Kasumi-1 (cell line): ENCODE measurements at regions not wholly inside any gene's neighbourhood (a gene's known extent, or its start where the extent isn't known, plus 50 kb on each side); places are given as distances from the start of the nearest gene placed in this dataset.
"Not testable (repeated sequence)": the region's sequence is repeated elsewhere in the genome, so short reads cannot be mapped to it uniquely, and the experiment has no call there.

Experiments used
- DNase-seq, 2 experiments: peaks; one replicate each; lab custom pipeline; 2025; lab: John Stamatoyannopoulos, UW

DNA sequence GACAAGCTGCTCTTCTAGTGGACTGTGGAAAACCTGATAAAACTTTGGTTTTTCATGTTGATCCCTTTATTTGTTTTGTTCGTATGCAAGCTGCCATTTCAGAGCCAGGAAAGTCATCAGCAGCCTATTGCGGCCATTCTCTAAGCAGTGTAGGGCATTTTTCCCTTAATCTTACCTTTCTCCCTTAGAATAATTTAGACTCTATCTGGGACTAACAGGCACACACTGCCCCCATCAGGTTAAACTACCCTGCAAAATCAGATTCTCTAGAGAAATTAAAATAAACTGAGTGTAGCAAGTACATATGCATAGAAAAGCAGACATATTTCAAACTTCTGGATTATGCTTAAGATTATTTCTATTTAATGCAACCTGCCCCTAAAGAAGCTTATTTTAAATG lies 347.5 kb downstream of the METTL4 start:
- DNase-seq = peak; percentile 50 to 54

DNA sequence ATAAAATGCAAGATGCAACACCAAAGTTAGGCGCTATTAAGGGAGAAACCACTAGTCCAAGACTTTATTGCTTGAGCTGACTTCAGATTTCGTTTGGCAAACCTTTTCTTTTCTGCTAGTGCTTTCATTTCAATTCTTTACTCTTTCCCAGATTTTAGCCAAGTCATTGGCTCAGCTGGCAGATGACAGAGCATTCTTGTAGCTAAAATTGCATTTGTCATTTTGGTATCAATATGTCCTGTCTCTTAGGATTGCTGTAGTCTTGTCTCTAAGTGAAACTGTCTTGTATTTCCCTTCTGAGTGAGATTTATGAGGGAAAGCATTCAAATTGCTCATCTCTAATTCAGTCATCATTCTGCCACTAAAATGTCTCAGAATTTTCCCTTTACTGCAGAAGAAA lies 335.1 kb downstream of the METTL4 start:
- no peak for DNase-seq

DNA sequence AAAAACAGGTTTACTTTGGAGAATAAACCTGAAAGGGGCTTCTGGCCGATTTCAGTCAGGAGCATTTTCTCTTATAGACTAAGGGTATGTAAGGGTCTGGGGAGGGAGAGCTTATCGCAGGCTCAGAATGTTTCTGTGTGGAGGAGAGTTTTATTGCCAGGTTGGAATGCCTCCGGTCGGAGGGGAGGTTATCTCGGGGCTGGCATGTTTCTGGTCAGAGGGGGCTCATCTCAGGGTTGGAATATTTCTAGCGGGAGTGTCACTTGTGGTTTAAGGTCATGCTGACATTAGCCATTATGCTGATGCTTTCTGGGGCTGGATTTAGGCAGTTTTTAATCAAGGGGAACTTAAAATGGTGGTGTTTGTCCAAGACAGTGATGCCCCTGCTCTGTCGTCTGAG lies 333.6 kb downstream of the METTL4 start:
- no peak for DNase-seq

DNA sequence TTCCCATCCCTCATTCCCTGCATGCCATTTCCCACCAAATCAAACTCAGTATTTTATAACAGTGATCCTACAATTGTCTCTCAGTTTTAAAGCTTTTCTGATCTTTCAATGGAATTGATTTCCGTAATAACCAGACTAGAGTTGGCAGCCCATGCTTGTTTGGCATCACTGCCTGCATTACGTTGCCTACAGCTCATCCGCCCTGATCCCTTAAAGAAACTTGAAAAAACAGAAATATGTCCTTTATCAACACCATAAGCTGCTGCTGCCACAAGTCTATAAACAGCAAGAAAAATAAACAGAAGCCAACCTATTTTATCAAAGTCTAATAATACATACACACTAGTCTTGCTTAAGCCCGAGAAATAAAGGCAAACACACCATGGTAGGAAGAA lies 331.0 kb downstream of the METTL4 start:
- no peak for DNase-seq

DNA sequence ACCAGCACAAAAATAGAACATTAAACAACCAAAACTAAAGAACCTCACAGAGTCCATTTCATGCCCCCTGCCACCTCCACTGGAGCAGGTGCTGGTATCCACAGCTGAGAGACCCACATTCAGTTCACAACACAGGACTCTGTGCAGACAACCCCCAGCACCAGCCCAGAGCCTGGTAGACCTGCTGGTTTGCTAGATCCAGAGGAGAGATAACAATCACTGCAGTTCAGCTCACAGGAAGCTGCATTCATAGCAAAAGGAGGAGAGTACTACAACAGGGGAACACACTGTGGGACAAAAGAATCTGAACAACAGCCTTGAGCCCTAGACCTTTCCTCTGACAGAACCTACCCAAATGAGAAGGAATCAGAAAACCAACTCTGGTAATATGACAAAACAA lies 326.7 kb downstream of the METTL4 start:
- DNase-seq = no peak

DNA sequence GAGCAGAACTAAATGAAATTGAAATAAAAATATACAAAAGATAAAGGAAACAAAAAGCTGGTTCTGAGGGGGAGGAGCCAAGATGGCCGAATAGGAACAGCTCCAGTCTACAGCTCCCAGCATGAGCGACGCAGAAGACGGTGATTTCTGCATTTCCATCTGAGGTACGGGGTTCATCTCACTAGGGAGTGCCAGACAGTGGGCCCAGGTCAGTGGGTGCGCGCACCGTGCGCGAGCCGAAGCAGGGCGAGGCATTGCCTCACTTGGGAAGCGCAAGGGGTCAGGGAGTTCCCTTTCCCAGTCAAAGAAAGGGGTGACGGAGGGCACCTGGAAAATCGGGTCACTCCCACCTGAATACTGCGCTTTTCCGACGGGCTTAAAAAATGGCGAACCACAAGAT lies 324.2 kb downstream of the METTL4 start:
- DNase-seq = not testable (repeated sequence)

DNA sequence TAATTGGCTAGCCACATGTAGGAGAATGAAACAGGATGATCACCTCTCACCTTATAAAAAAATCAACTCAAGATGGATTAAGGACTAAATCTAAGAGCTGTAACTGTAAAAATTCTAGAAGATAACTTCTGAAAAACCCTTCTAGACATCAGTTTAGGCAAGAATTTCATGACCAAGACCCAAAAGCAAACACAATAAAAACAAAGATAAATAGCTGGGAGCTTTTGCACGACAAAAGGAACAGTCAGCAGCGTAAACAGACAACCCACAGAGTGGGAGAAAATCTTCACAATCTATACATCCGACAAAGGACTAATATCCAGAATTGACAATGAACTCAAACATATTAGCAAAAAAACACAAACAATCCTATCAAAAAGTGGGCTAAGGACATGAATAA lies 316.3 kb downstream of the METTL4 start:
- DNase-seq = no peak

DNA sequence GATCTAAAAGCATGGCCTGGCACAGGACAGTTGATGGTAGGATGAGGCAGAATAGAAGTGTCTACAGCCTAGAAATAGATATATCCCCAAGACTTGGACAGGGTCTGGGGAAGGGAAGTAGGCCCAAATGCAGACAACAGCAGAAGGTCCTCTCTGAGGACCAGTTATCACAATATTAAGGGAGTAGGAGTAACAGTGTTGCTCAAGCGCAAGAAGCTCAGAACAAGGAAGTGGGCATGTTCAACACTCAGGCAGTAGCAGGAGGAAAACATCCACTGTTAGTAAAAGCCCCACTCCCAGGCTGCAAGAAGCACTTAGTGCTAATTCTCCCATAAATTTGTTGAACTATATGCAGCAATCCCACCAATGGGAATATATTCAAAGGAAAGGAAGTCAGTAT lies 314.7 kb downstream of the METTL4 start:
- peak; percentile 17 to 30 for DNase-seq

DNA sequence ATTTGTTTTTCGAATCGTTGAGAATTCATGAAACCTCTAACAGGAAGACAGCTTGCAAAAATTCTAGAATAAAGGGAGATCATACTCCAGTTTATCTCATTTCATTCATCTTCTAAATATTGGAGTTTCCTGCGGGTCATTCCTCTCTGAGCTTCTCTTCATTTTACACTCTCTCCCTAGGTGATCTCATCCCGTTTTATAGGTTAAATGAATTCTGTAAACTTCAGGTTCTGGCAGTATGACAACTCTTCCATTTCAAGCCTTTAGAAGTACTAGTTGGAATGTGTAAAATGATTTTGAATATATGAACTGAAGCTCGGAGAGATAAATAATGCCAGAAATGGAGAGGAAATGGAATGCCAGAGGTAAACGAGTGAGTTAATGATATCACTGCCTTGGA lies 312.4 kb downstream of the METTL4 start:
- no peak for DNase-seq

DNA sequence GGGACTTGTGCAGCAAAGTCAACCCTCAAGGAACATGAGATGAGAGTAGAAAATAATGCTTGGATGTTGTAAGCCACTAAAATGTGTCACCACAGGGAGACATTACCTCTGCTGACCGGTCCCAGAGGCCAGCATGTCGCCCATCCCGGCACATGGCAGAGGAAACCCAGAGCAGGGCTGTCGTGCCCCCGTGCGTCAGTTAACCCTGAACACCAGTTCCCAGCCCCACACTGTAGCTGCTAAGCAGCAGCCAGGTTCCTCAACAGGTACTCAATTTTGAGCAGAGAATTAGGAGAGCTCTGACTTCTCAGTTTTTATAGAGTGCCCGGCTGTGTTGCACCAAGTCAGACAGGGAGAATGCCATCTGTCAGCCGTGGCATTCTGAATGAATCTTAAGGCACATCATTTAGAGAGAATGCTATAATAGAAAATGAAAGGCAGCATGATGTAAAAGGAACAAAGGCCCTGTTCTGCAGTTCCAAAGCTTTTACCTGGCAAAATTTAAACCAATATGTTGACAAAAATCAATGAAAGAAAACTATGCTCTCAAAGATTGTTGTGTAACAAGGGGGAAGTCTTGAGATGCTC lies 307.9 kb downstream of the METTL4 start:
- no peak for DNase-seq

DNA sequence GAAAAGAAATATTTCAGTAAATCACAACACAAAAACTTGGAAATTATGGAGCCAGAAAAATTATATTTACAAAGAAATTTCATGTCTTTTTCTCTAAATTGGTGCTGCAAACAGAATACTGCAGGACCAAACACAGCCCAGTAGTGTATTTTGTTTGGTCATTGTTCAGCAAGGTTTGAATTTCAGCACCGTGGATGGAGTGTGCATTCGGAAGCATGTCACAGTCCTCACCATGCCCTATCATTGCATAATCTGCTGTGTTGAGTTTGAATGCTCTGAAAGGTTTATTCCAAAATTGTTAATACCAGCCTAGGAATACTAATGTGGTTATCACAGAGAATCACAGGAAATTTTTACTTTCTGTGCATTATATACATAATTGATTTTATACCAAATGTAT lies 296.7 kb downstream of the METTL4 start:
- no peak for DNase-seq

DNA sequence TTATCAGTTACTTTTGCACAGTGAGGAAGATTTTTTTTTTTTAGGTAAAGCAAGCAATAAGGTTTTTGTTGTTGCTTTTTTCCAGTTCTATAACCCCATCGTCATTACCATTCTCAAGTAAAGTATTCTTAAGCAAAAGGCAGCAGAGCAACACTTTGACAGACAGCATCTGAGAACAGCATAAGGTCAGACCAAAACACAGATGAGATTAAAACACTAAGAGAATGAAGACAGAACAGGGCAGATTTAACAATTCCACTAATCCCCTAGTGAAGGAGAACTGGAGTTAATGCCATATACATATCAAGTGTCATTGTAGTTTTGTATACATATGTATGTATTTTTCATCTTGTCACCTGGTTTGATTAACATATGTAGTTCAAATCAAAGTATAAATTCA lies 290.2 kb downstream of the METTL4 start:
- DNase-seq = no peak

DNA sequence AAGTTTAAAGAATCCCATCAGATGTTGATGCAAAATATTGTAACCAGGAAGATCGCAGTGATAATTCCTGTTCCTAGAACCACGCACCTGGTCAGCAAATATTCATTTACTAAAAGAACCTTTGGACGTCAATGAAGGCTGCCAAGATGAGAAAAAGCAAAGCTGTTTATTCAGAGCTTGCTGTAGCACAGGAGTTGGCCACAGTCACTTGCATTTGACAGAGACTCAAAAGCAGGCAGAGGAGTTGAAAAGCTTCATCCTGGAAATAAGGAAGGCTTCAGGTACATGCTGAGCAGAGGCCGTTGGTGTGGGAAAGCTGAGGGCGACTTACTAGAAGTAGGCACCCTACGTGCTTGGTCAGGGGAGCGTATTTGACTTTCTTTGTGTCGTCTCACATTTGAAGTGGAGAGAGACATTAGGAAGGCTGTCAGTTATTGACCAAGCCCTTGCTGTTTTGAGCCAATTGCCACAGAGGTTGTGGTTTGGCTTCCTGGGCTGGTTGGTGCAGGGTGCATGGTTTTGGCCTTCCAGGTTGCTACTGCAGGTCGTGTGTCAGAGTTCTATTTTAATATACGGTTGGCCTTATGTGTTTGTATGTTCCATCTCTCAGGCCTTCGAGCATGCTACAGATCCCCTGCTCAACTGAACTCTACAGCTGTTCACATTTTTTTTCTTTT lies 289.6 kb downstream of the METTL4 start:
- no peak for DNase-seq

DNA sequence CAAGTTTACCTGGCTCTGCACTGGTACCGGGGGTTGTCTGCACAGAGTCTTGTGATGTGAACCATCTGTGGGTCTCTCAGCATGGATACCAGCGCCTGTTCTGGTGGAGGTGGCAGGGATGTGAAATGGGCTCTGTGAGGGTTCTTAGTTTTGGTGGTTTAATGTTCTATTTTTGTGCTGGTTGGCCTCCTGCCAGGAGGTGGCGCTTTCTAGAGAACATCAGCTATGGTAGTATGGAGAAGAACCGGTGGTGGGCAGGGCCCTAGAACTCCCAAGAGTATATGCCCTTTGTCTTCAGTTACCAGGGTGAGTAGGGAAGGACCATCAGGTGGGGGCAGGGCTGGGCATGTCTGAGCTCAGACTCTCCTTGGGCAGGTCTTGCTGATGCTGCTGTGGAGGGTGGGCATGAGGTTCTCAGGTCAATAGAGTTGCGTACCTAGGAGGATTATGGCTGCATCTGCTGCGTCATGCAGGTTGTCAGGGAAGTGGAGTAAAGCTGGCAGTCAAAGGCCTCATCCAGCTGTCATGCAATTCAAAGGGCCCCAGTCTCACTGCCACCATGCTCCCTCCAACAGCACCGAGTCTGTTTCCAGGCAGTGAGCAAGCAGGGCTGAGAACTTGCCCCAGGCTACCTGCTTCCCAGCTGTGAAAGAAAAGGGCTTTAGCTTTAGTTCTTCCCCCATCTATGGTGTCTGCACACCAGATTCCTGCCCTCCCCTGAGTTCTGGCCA lies 278.0 kb downstream of the METTL4 start:
- DNase-seq = no peak

DNA sequence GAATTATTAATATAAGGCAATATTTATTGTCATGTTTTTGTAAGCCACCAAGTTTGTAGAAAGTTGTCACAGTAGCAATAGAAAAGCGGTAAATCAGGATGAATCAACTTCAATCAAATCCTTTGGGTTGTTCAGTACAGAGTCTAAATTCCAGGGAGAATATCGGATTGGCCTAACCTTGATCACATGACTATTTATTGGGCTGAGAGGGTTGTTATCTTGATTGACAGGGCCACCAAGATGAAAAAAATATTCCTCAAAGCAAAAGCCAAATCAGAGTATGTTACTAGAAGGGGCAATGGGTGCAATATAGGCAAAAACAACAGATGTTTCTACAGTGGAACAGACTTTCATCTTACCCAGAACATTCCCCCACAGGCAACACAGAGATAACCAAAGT lies 270.0 kb downstream of the METTL4 start:
- DNase-seq = no peak

DNA sequence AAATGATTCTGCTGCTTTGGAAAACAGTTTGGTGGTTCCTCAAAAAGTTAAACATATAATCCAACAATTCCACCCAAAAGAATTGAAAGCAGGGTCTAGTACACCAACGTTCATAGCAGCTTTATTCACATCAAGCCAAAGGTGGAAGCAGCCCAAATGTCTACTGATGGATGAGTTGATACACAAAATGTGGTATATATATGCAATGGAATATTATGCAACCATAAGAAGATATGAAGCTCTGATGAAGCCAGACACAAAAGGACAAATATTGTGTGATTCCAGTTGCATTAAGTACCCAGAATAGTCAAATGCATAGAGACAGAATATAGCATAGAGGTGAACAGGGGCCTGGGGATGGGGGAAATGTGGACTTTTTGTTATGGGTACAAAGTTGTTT lies 269.3 kb downstream of the METTL4 start:
- no peak for DNase-seq

DNA sequence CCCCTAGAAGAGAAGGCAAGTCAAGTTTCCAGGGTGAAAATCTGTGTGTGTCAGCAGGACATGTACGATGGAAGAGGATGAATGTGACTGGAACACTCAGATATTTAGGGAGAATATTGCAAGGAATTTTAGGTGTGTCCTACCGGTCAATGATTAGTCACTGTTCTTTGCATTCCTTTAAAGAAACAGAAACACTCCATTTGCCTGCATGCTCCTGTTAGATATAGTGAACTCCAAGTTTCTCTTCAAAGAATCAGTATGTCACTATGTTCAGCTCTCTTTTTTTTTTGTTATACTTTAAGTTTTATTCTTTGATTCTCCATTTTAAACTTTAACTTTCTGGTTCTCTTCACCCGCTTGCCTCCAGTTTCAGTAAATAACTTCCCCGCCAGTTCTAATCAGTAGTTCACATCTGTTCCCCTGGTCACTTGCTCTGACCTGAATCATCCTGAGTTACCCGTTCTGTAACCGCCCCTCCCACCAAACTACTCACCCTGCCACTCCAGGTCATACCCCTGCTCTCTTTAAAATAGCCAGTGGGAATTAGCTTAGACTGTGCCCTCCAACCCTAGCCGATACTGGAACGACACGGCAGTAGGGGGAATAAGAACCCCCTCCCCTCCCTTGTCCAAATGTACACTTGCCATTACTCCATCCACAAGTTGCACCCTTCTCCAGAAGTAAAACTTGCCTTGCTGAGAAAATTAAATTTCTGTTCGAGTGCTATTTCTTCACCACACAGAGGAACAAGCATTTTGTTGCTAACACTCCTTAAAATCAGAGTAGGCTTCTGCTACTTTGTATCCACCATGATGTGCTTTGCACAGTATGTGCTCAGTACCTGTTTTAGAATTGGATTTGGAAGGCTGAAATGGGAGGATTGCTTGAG lies 268.4 kb downstream of the METTL4 start:
- DNase-seq = no peak

DNA sequence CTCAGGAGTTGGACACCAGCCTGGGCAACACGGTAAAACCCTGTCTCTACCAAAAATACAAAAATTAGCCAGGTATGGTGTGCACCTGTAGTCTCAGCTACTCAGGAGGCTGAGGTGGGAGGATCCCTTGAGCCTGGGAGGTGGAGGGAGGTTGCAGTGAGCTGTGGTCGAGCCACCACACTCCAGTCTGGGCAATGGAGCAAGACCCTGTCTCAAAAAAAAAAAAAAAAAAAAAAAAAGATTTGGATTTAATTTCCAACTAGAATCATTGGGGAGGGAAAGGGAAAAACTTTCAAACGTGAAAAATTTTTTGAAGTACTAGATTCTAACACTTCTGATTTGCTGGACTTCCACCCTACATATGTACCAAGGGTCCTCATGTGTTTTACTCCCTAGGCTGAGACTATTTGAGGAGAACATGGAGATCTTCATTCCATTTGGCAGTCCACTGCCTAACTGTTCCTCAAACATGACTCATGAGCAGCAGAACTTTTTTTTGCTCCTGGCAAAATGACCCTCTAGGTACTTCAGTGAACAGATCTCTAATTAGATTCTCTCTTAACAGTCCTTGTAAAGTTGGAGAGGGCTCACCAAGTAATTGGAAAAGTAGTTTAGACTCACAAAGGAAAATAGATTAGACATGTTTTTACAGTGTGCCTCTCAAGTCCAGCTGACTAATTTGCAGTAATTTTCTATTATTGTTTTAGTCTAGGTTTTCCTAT lies 267.6 kb downstream of the METTL4 start:
- DNase-seq = no peak

DNA sequence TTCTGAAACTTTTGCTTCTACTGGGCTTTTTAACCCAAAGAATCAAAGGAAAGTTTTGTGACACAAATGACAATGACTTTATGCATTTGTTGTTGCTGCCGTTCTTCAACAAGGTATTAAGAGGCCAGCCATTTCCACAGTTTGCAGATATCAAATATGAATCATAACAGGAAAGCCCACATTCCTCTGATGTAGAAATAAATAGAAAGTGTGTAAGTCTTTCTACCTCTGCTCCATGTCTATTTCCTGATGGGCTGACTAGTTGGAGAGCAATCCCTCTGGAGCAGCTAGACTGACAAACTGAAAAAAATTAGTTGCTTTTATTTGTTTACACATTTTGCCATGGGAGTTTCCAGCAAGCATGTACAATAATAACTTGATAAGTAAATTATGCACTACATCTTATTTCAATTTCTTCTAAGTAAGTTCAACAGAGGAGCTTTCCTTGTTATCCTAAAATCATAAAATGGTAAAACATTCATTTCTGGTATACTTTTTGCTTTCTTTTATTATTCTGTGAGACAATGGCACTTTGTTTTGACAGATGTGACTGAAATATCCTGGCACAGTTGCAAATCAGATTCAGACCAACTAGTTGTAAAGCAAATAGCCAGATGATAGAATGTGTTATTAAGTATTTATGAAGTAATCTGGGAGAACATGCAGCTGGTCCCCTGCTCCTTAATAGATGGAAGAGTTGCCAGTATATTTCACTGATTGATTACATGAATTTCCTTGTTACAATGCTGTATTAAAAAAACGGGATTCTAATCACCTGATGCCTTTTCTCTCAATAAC lies 266.7 kb downstream of the METTL4 start:
- no peak for DNase-seq

DNA sequence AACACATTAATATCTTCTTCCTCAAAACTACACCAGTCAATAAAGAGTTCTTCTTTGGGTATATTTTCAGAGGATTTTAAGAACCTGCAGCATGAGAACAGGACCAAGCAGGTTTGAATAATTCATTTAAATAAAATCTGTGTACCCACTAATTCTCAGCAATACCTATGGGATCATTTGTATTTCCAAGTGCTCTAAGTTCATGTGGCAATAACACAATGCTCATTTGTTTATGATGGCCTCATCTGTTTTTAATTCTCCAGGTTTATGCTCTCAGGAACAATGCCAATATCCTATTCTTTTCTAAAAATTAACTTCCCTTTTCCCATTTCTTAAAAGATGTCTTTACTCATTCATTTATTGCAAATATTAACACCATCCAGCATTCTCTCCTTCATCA lies 264.7 kb downstream of the METTL4 start:
- no peak for DNase-seq

DNA sequence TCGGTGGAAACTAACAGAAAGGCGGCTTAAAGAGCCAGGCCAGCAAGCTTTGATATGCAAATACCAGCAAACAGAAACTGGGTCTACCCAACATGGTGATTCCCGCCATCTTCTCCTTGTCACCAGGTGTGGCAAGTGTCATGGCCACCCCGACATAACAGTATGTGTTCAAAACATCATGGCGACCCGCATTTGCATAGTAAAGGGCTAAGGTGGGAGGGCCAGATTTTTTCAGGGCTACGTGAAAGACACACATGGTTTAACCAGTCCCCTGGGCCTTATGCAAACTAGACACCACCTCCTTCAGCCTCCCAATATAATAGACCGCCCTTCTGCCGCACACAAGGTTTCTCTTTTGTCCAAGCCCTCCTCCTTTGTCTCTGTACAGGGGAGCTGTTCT lies 260.4 kb downstream of the METTL4 start:
- no peak for DNase-seq
